PFSK-1 (cell line): ENCODE measurements at regions not wholly inside any gene's neighbourhood (a gene's known extent, or its start where the extent isn't known, plus 50 kb on each side); places are given as distances from the start of the nearest gene placed in this dataset.

ENCODE experiments used
- POLR2AphosphoS5 ChIP-seq: IDR thresholded peaks from 2 replicates; pipeline ENCODE4 v1.6.1; 2012; ENCODE audit warnings: low read depth, mild to moderate bottlenecking, control low read depth, low read length, moderate library complexity
- REST ChIP-seq, 2 experiments: IDR thresholded peaks; 2 replicates each; pipeline versions ENCODE4 v1.6.1 to v1.8.0; 2011 to 2012; ENCODE audit warnings: low read depth in 2 of 2, low read length in 2 of 2, control low read depth in 1 of 2, inconsistent platforms in 1 of 2, mild to moderate bottlenecking in 1 of 2, moderate library complexity in 1 of 2; ENCODE audit not compliant: insufficient read depth in 1 of 2
- SIN3A ChIP-seq: IDR thresholded peaks from 2 replicates; pipeline ENCODE4 v1.6.1; 2012; ENCODE audit warnings: mild to moderate bottlenecking, low read length, moderate library complexity, borderline replicate concordance; ENCODE audit not compliant: insufficient read depth

DNA sequence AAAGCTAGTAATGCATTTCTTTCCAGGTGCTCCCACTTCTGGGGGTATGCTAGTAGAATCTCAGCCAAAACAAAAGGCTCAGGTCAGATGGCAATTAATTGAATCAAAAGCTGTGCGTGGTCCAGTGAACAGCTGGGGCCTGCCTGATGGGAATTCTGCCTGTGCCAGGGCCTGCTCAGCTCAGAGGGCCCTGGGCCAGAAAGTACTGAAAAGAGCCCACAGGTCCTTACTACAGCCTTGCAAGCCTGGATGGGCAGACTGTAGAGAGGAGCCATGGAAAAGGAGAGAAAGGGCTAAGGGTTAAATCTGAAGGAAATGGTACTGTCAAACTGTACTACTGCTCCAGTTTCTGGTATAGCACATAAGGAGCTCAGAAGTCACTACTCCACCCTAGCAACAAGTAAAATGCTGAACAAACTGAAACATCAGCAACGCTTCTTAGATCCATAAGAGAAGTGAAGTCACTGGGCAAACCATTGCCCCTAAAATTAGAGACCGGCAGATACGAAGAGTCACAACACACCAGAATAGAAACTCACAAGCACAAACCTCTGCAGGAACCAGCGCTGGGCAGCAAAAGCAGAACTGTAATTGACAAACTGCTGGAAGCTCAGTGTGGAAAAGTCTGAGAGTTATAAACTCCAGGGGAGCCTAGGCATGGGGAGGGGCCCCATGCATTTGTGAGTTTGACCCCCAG lies 121.1 kb upstream of the SYT6 start:
- TF ChIP-seq REST (IDR thresholded peaks at IDR 0.05; ENCODE audit: insufficient read depth in 1 of 2, low read depth in 2 of 2, low read length in 2 of 2) (no peak), SIN3A (no peak), POLR2AphosphoS5 (no peak)
